ENCODE measurements at regions not wholly inside any gene's neighbourhood (a gene's known extent, or its start where the extent isn't known, plus 50 kb on each side); places are given as distances from the start of the nearest gene placed in this dataset.

- Histone ChIP-seq H3K9me3 (no peaks in the 10 kb centered on the region), H3K36me3 (no peaks in the 10 kb centered on the region), H3K27me3 (no peaks in the 10 kb centered on the region), H3K27ac (no peak overlapping the region), H3K4me1 (no peaks in the 10 kb centered on the region), H3K4me3 (no peak overlapping the region)
- no peak for DNase-seq (ENCODE audit: extremely low spot score in 2 of 2)
- intact Hi-C loops (cut with DNase I), result no loop called here
- no peak for TF ChIP-seq POLR2A (IDR thresholded peaks at IDR 0.05)
These were observed 90.3 kb downstream of the TMEM212 start for GRCh38 chr3:171933441-171933840.

DNA sequence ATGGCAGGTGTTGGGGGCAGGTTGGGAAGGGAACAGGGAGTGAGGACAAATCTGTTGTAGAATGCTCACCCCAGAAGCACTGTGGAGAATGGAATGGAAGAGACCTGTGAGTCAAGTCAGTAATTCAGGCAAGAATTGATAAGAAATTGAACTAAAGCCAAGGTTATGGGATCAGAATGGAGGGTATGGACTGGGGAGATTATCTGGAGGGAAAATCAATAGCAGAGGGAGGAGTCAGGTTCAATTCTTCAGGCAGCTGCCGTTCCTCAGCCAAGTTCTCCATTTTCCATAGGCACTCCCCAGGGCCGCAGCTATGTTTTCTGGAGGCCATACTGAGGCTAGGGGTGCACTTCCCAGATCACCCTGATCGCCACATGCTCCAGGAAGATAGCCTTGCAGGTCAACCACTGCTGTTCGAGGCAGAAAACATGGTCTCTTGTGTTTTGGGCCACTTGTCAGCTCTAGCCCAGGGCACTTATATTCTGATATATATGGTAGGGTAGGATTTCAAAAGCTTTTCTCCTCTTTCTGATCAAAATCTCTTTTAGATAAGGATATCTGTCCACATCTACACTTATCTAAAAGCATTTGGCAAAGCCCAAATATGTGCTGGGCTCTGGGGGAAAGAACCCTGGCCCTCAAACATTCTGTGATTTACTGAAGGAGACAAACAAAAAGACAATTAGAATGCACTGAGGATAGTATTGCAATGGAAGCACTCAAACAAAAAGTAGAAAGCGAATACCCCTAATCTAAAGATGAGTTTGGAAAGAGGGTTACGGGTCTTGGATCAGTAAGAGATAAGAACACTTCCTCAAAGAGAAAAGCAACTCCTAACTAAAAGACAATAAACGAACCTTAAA is 92.3 kb downstream of the TMEM212 start:
- TF ChIP-seq POLR2AphosphoS5 (IDR thresholded peaks at IDR 0.05; ENCODE audit: insufficient read depth in 1 of 2, low read depth in 1 of 2), result no peak
- TF ChIP-seq, protein P1, sequence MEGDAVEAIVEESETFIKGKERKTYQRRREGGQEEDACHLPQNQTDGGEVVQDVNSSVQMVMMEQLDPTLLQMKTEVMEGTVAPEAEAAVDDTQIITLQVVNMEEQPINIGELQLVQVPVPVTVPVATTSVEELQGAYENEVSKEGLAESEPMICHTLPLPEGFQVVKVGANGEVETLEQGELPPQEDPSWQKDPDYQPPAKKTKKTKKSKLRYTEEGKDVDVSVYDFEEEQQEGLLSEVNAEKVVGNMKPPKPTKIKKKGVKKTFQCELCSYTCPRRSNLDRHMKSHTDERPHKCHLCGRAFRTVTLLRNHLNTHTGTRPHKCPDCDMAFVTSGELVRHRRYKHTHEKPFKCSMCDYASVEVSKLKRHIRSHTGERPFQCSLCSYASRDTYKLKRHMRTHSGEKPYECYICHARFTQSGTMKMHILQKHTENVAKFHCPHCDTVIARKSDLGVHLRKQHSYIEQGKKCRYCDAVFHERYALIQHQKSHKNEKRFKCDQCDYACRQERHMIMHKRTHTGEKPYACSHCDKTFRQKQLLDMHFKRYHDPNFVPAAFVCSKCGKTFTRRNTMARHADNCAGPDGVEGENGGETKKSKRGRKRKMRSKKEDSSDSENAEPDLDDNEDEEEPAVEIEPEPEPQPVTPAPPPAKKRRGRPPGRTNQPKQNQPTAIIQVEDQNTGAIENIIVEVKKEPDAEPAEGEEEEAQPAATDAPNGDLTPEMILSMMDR (IDR thresholded peaks at IDR 0.05), result no peak
- no peak for TF ChIP-seq POLR2A (IDR thresholded peaks at IDR 0.05)
- no peak for DNase-seq (ENCODE audit: extremely low spot score in 2 of 2)
- no peaks in the 10 kb centered on the region for H3K36me3 ChIP-seq
- H3K27ac ChIP-seq, result no peak overlapping the region
- H3K27me3 ChIP-seq, result no peaks in the 10 kb centered on the region
- H3K9me3 ChIP-seq, result no peaks in the 10 kb centered on the region
- no peaks in the 10 kb centered on the region for H3K4me1 ChIP-seq
- no peak overlapping the region for H3K4me3 ChIP-seq
- intact Hi-C loops (cut with DNase I), result no loop called here

GRCh38 chr3:171936191-171936841 is 93.2 kb downstream of the TMEM212 start:
- intact Hi-C loops (cut with DNase I), result no loop called here

GRCh38 chr3:171939578-171939977 is 96.4 kb downstream of the TMEM212 start:
- no peak for TF ChIP-seq POLR2A (IDR thresholded peaks at IDR 0.05)
- no peak for TF ChIP-seq POLR2AphosphoS5 (IDR thresholded peaks at IDR 0.05; ENCODE audit: insufficient read depth in 1 of 2, low read depth in 1 of 2)
- TF ChIP-seq, protein P1 (IDR thresholded peaks at IDR 0.05), result no peak
- Histone ChIP-seq H3K4me1 (peaks cover 6% of the 10 kb centered on the region), H3K36me3 (no peaks in the 10 kb centered on the region), H3K27me3 (no peaks in the 10 kb centered on the region), H3K9me3 (no peaks in the 10 kb centered on the region), H3K27ac (no peak overlapping the region), H3K4me3 (no peak overlapping the region)
- DNase-seq (ENCODE audit: extremely low spot score in 2 of 2), result no peak
- intact Hi-C loops (cut with DNase I), result no loop called here

More at GRCh38 chr3:171936191-171936841, 93.2 kb downstream of the TMEM212 start:
- Histone ChIP-seq H3K4me1 (no peaks in the 10 kb centered on the region), H3K4me3 (no peak overlapping the region), H3K27ac (no peak overlapping the region), H3K36me3 (no peaks in the 10 kb centered on the region), H3K27me3 (no peaks in the 10 kb centered on the region), H3K9me3 (no peaks in the 10 kb centered on the region)
- no peak for DNase-seq (ENCODE audit: extremely low spot score in 2 of 2)
- TF ChIP-seq, protein P1 (IDR thresholded peaks at IDR 0.05), result no peak
- TF ChIP-seq POLR2AphosphoS5 (IDR thresholded peaks at IDR 0.05; ENCODE audit: insufficient read depth in 1 of 2, low read depth in 1 of 2) (no peak), POLR2A (IDR thresholded peaks at IDR 0.05) (no peak)

DNA sequence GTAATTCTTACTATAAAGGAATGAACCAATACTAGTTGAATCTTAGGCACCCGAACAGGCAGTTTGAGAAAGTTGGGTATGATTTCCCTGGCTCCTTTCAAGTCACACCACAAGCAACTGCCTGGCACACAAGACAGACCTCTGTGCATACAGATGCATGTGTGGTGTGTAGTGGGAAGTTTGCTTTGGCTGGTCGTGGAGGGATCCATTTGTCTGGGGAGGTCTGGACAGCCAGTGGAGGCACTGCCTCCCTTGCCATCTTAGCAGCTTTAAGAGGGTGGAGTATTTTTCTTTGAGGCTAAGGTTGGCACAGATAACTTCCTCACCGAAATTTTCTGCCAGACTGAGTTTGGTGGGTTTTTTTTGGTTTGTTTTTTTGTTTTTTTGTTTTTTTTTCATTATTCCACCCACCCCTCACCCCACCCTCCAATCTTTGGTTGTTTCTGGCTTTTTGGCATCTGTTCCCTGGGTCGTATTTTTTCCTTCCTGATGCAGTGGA is 97.1 kb downstream of the TMEM212 start:
- Histone ChIP-seq H3K9me3 (no peaks in the 10 kb centered on the region), H3K27me3 (no peaks in the 10 kb centered on the region), H3K36me3 (no peaks in the 10 kb centered on the region), H3K4me3 (no peak overlapping the region), H3K4me1 (peaks cover 7% of the 10 kb centered on the region), H3K27ac (no peak overlapping the region)
- intact Hi-C loops (cut with DNase I), result no loop called here
- no peak for TF ChIP-seq POLR2AphosphoS5 (IDR thresholded peaks at IDR 0.05; ENCODE audit: insufficient read depth in 1 of 2, low read depth in 1 of 2)
- TF ChIP-seq POLR2A (IDR thresholded peaks at IDR 0.05), result no peak
- DNase-seq (ENCODE audit: extremely low spot score in 2 of 2), result no peak
